Fibroblast of skin of right quadriceps (primary cell): ENCODE measurements at regions not wholly inside any gene's neighbourhood (a gene's known extent, or its start where the extent isn't known, plus 50 kb on each side); places are given as distances from the start of the nearest gene placed in this dataset.

Source experiments
- DNase-seq: peaks from one replicate; pipeline ENCODE4 v3.0.0-alpha.2; 2013

- DNase-seq, result no peak
These were observed 451.3 kb downstream of the NTRK3 start for GRCh38 chr15:87805117-87805820.

DNA sequence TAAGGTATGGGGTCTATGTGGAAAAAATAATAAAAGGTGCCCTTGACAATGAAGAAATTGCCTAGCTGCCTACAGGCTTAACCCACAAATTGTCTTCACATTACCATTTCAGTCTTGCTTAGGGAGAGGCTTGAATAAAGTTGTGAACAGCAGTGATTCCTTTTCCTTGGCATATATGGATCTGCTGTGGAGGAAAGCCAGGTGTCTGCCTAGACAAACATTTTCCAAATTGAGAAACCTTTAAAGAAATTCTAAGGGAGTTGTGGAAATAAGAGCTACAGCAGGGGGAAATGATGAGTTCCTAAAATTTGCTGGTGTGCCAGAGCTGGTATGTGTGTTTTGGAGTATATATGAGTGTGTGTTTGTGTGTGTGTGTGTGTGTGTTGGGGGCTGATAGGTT lies 452.1 kb downstream of the NTRK3 start:
- DNase-seq, result no peak

GRCh38 chr15:87799838-87800237 lies 456.7 kb downstream of the NTRK3 start:
- DNase-seq, result no peak

DNA sequence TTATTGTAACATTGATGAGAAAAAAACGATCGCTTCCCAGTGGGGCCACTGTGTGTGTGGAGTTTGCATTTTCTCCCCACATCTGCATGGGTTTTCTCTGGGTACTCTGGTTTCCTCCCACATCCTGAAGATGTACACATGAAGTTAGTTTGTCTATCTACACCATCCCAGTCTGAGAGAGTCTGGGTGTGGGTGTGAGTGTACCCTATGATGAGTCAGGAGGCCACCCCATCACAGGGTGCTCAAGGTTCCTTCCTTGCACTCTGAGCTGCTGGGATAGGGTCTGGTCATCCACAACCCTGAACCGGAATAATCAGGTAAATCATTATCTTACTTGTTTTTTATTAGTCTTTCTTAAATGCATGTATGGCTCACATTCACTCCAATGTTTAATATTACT lies 457.1 kb downstream of the NTRK3 start:
- no peak for DNase-seq

- DNase-seq, result no peak
These were observed 462.8 kb downstream of the NTRK3 start for GRCh38 chr15:87793725-87794124.

GRCh38 chr15:87792250-87793040 lies 464.1 kb downstream of the NTRK3 start:
- DNase-seq, result no peak

DNA sequence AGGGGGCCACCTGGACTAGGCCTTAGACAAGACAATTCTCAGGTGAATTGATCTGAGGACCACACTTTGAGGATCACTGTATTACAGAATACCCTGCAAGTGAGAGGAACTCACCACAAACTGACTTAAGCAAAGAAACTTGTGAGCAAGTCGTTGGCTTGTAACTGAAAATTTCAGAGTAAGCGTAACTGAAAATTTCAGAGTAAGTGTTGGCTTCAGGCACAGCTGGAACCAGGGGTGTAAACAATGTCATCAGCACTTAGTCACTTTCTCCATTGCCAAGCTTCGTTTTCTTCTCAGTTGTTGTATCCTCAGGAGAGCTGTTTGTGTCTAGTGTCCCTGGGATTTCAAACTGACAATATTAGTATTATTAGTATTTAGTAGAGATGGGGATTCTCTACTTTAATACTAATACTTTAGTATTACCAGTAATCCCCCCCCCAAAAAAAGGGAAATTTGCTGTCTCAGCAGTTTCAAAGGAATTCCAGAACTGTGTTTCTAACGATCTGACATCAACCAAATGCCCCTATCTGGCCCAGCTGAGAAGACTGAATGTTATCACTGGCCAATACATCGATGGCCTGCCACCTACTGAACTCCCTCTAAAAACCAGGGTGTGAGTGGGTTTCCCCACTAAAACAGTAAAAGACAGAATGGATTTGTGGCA lies 474.4 kb downstream of the NTRK3 start:
- DNase-seq, result no peak

DNA sequence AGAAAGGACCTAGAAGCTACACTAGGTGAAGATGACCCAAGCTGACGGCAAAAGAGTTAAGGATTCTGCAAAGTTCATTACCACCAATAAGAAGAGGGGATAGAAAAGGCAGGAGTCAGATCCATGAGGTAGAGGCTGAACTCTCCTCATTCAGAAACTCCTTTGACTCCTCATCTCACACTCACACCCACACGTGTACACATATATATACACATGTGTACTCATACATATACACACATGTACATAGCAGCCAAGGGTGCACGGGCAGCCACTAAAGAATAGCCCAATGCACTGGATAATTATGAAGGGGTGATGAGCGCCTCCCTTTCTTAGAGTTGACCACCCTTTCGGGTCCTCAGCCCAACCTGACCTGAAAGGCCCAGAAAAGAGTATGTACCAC lies 476.8 kb downstream of the NTRK3 start:
- DNase-seq, result no peak

DNA sequence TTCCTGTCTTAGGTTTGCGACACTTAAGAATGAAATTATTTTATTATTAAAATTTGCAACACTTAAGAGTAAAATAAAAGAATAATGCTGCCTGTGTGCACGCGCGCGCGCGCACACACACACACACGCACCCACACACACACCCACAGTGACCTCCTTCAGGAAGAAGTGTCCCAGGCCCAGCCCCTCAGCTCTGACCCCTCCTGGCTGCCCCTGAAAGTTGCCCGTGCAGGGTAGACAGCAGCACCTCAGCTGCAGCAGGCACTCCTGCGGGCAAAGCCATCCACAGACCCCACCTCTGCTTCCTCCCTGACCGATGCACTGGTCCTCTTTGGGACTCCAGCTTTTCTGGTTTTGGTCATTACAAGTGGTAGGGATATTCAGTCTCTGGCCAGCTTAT lies 478.2 kb downstream of the NTRK3 start:
- no peak for DNase-seq

GRCh38 chr15:87777054-87777561 lies 479.4 kb downstream of the NTRK3 start:
- peak; percentile 64 for DNase-seq

- peak; percentile 40 for DNase-seq
These were observed 489.0 kb downstream of the NTRK3 start for GRCh38 chr15:87767516-87767915.

DNA sequence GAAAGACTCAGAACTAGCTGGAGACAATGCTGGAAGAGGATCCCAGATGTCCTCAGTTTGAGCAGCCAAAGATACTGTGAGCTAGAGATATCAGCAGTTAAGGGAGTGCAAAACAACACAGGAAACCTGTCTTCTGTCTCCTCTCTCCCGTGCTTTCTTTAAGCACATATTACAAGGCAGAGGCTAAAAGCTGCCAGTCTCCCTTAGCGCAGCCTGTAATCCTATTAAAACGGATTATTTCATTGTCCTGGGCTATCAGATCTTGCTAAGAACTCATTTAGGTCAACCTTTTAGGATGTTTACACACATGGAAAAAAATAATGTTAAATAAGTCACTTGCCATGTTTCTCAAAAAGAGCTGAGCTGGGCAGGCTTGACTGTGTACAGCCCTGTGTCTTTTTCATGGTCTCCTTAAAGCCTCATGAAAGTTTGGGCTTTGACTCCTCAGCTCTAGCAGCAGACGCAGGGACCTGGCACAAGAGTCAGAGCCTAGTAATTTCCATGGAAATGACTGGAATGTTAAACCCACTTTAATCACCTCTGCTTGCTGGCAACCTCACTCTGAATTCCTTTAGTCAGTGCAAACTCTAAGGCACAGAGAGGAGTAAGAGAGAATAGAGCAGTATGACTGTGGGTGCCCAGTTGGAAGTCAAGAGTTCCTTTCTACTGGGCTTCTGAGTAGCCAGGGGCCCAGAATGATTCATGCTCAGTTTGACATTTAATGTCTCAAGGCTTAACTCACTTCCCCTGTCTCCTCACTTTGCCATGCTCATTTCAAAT lies 491.9 kb downstream of the NTRK3 start:
- peak; percentile 86 for DNase-seq

GRCh38 chr15:87763837-87764236 lies 492.7 kb downstream of the NTRK3 start:
- DNase-seq, result no peak

DNA sequence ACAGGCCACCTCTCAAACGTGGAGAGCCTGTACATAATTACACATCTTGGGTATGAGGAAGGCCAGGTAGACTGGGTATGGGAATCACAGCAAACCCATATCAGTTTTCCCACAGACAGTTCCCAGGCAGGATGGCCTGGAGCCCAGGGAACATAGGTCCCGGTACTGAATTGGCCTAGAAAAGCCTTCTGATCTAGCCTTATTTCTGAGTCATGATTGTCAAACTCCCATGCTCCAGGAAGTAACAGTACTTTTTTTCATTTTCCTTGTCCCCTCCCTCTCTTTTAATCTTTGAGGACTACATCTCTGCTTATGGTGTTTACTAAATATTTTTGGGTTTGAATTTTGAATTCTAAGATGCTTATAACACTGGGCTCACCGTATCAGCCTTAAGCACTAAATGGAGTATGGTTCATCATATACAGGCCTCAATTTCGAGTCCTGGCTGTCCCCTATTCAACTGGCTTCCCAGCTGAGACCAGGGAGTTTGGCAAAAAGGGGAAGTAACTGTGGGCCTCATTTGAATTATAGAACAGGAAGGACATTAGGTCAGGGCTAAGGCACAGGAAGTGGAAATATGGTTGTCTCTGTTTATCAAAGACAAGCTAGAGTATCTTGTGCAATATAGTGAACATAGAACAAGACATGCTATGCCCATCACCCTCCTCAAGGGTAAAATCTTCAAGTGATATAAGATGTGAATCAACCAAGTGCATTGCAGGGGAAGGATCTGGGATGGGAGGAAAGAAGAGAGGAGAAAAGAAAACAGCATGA lies 494.6 kb downstream of the NTRK3 start:
- no peak for DNase-seq

GRCh38 chr15:87760547-87761314 lies 495.8 kb downstream of the NTRK3 start:
- no peak for DNase-seq

GRCh38 chr15:87758794-87759418 lies 497.6 kb downstream of the NTRK3 start:
- DNase-seq, result no peak

- DNase-seq, result no peak
These were observed 499.5 kb downstream of the NTRK3 start for GRCh38 chr15:87757084-87757483.

DNA sequence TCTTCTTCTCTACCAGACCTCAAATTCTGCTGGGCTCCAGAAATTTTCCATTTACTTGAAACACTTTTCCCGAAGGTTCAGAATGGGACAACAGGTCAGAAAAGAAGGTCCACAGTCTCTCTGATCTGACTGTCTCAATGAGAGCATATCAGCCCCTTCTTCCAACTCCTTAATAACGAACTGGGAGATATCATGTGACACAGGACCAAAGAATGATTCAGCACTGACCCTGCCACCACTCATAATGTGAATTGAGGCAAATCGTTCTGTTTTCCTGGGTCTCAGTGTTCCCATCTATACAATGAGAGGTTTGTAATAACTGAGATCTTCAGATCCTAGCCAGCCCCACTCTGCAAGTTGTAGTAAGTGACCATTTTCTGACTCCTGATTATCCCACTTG lies 500.5 kb downstream of the NTRK3 start:
- no peak for DNase-seq

DNA sequence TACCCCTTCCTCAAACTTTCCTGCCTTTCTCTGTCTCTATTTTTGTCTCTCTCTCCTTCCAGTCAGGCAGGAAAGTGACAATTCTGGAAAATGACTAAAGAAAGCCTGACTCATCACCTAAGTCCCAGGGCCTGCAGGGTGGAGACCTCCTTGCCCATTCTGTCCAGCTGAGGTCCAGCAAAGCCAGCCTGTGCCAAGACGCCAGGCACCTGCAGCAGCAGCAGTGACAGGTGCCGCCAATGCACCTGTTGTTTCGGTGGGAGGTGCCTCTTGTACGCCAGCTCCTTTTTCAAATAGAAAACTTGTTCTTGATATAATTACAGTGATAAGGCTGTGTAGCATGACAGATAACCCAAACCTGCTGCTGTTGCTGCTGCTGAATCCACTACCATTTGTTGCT lies 501.3 kb downstream of the NTRK3 start:
- DNase-seq, result no peak

DNA sequence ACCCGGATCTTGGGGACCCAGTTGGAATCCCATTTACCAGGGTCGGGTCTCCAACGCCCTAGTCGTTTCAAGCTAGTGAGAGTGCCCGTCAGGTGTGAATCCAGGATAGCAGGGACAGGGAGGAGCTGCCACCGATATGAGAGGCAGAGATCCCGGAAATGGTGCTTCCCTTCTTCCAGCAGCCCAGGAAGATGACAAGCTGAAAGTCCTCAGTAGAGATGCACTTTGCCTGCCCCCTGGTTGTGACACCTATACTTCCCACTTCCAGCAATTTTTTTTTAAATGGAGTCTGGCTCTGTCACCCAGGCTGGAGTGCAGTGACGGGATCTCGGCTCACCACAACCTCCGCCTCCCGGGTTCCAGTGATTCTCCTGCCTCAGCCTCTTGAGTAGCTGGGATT lies 503.0 kb downstream of the NTRK3 start:
- DNase-seq, result no peak
